ENCODE measurements at regions not wholly inside any gene's neighbourhood (a gene's known extent, or its start where the extent isn't known, plus 50 kb on each side); places are given as distances from the start of the nearest gene placed in this dataset.

- DNase-seq: no peak
These were observed 748.5 kb downstream of the BRD1 start for GRCh38 chr22:49079027-49079725.

DNA sequence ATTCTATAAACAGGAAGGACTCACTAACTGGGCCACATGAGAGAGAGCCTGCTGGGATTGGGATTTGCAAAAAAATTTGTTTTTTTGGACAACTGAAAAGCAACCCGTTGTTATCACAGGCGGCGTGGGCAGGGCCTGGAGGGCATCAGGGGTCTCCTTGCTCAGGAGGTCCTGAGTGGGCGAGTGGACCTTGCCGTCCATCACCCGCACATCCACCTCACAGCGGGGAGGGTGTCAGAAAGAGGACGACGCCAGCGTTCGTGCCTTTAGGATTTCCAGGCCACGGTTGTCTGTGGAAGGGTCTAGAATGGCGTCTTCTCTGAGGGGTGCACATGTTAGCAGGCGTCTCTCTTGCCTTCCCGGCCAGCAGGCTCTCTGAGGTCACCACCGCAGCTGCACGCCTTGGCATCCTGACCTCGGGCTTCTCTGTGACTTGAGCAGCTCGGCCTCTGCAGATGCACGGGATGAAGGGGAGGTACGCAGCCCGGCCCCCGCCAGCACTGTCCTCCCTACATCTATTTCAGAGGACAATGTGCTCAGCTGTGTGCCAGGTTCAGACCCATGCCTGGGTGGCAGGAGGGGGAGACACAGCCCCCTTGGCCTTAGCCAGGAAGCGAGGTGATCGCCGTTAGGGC is 749.5 kb downstream of the BRD1 start:
- no peak for DNase-seq

- no peak for DNase-seq
These were observed 750.1 kb downstream of the BRD1 start for GRCh38 chr22:49077586-49077985.

GRCh38 chr22:49077036-49077393 is 750.7 kb downstream of the BRD1 start:
- DNase-seq: no peak

GRCh38 chr22:49076300-49077035 is 751.2 kb downstream of the BRD1 start:
- no peak for DNase-seq

- DNase-seq: no peak
These were observed 752.5 kb downstream of the BRD1 start for GRCh38 chr22:49075150-49075549.

DNA sequence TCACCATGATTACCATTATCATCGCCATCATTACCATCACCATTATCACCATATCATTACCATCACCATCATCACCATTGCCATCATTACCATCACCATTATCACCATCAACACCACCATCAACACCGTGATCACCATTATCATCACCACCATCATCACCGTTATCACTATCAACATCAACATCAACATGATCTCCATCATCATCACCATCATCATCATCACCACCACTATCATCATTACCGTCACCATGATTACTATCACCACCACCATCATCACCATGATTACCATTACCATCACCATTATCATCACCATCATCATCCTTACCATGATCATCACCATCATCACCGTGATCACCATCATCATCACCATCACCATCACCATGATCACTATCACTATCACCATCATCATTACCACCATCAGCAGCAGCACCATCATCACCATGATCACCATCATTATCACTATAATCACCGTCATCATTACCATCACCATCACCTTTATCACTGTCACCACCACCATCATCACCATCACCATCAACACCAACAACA is 753.7 kb downstream of the BRD1 start:
- DNase-seq: no peak

GRCh38 chr22:49072996-49073645 is 754.6 kb downstream of the BRD1 start:
- DNase-seq: no peak

DNA sequence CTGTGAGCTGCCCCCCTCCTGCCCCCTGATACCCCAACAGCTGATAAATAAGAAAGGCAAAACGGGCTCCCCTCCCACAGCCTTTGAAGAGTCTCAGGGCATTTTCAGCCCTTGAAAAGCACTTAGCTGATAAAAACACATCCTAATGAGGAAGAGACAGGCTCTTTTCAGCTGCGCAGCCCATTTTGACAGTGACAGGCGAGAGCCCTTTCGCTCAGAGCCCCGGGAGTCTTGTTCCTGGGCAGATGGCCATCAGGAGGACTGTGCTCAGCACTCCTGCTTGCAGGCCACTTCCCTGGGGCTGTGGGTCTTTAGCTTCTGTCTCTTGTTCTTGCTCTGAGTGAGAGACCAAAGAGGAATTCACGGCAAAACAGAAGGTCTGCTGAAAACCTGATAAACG is 757.2 kb downstream of the BRD1 start:
- DNase-seq: no peak

DNA sequence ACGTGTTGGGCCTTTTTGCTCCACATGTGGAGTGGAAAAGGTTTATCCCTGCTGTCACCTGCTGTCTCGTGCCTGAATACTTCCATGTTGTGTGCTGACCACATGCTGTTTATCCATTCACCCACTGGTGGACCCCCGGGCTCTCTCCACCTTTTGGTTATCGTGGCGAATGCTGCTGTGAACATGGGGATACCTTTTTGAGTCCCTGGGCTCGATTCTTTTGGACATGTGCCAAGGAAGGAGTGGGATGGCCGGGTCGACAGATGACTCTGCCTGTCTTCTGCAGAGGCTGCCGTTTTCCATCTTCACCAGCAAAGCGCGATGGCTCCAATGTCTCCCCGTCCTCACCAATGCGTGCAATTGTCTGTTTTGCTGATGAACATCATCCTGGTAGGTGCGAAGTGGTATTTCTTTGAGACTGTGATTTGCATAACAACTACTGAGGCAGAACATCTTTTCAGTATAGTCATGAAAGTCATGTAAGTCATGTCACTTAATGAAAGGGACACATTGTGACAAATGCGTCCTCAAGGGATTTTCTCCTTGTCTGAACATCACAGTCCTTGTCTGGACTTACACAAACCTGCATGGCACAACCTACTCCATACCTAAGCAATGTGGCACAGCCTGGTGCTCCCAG is 758.7 kb downstream of the BRD1 start:
- DNase-seq: no peak

GRCh38 chr22:49067504-49067903 is 760.2 kb downstream of the BRD1 start:
- no peak for DNase-seq

GRCh38 chr22:49066619-49067018 is 761.1 kb downstream of the BRD1 start:
- DNase-seq: no peak

GRCh38 chr22:49064836-49065235 is 762.8 kb downstream of the BRD1 start:
- no peak for DNase-seq

DNA sequence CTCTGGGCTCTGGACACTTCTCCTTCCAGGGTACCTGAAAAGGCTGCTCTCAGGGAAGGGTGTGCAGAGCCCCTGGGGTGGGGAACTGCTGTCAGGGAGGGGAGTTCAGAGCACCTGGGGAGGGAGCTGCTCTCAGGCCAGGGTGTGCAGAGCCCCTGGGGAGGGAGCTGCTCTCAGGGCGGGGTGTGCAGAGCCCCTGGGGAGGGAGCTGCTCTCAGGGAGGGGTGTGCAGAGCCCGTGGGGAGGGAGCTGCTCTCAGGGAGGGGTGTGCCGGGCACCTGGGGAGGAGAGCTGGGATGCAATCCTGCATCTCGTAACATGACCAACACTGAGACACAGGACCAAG is 764.2 kb downstream of the BRD1 start:
- no peak for DNase-seq

GRCh38 chr22:49062802-49063544 is 764.7 kb downstream of the BRD1 start:
- DNase-seq: no peak

DNA sequence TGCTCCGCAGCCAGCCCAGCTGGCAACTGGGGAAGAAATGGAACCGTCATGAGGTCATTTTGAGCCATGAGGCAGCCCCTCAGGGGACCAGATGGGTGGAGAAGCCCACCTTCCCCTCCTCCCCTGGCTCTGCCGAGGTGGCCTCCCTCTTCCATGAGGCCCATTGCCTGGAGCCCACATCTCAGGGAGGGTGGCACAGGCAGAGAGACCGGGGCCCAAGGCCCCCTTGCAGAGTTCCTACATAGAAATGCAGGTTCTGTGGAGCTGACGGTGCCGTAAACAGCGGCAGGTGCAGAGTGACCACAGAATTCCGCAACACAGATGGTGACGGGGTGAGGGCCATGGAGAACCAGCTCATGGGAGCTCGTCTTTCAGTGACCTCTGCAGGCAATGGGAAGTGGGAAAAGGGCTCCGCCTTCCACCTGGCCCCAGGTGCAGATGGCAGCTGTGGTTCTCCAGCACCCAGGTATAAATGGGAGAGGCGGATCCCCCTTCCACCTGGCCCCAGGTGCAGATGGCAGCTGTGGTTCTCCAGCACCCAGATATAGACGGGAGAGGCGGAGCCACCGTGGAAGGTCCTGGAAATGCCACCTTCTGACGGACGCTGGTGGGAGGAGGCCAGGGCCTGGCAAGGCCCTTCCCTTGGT is 765.4 kb downstream of the BRD1 start:
- DNase-seq: no peak

- no peak for DNase-seq
These were observed 769.8 kb downstream of the BRD1 start for GRCh38 chr22:49057910-49058309.

DNA sequence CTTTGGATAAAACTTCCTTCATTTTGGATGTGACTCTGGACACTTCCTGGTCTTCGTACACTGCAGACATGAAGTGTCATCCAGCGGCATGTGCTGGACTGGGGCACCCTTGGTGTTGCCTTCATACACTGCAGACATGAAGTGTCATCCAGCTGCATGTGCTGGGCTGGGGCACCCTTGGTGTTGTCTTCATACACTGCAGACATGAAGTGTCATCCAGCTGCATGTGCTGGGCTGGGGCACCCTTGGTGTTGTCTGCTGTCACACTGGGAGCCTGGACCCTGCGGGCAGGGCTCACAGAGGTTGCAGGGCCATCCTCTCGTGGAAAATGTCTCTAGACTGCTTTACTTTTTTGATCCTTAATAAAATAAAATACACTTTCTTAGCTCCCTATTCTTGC is 771.4 kb downstream of the BRD1 start:
- DNase-seq: no peak

GRCh38 chr22:49055406-49055805 is 772.3 kb downstream of the BRD1 start:
- DNase-seq: no peak

GRCh38 chr22:49053578-49053977 is 774.1 kb downstream of the BRD1 start:
- DNase-seq: no peak

- DNase-seq: no peak
These were observed 775.1 kb downstream of the BRD1 start for GRCh38 chr22:49052560-49052959.

- DNase-seq: no peak
These were observed 775.6 kb downstream of the BRD1 start for GRCh38 chr22:49052023-49052538.
